ENCODE measurements at regions not wholly inside any gene's neighbourhood (a gene's known extent, or its start where the extent isn't known, plus 50 kb on each side); places are given as distances from the start of the nearest gene placed in this dataset.

DNA sequence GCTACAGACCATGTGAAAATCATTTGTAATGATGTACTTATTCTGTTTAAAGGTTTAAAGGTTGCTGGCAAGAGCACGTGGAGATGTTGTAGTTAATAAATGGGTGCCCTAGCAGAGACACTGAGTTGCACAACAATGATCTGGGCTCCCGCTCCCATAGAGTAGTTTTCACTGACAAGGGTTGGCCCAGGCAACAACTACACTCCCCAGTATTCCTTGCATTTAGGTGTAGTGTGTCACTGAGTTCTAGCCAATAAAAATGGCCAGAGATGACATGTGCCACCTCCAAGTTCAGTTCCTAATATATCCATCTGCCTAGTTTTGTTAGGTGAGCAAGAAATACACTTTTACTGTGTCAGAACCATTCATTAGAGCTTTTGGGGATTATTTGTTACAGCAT lies 392.1 kb upstream of the MTPN start:
- no peaks in the 10 kb centered on the region for H3K4me1 ChIP-seq (ENCODE audit: insufficient read depth, low read length)
- H3K14ac ChIP-seq (ENCODE audit: insufficient read depth, low read length) = no peak overlapping the region
- H2AFZ ChIP-seq (ENCODE audit: low read length) = no peak overlapping the region
- no peak for DNase-seq
- H3K56ac ChIP-seq (ENCODE audit: insufficient read length, low read depth, low read length) = no peak overlapping the region
- no peak overlapping the region for H4K91ac ChIP-seq (ENCODE audit: insufficient read length, low read depth, low read length)
- no peaks in the 10 kb centered on the region for H4K20me1 ChIP-seq (ENCODE audit: control insufficient read depth, insufficient read depth, insufficient read length)
- H2BK120ac ChIP-seq (ENCODE audit: low read depth, low read length, poor library complexity, severe bottlenecking) = no peak overlapping the region
- TF ChIP-seq, protein P1, sequence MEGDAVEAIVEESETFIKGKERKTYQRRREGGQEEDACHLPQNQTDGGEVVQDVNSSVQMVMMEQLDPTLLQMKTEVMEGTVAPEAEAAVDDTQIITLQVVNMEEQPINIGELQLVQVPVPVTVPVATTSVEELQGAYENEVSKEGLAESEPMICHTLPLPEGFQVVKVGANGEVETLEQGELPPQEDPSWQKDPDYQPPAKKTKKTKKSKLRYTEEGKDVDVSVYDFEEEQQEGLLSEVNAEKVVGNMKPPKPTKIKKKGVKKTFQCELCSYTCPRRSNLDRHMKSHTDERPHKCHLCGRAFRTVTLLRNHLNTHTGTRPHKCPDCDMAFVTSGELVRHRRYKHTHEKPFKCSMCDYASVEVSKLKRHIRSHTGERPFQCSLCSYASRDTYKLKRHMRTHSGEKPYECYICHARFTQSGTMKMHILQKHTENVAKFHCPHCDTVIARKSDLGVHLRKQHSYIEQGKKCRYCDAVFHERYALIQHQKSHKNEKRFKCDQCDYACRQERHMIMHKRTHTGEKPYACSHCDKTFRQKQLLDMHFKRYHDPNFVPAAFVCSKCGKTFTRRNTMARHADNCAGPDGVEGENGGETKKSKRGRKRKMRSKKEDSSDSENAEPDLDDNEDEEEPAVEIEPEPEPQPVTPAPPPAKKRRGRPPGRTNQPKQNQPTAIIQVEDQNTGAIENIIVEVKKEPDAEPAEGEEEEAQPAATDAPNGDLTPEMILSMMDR (conservative IDR thresholded peaks at IDR 0.05) = no peak
- H3K23me2 ChIP-seq (ENCODE audit: insufficient read length, low read depth, low read length, poor library complexity, severe bottlenecking) = no peaks in the 10 kb centered on the region
- H3K18ac ChIP-seq (ENCODE audit: insufficient read length, low read depth, low read length) = no peak overlapping the region
- no peaks in the 10 kb centered on the region for H3K9me3 ChIP-seq (ENCODE audit: control insufficient read depth, low read depth, low read length)
- no CpG with 5 or more reads among the region's 2 CpGs for WGBS (ENCODE audit: extremely low coverage, insufficient read length, low lambda C conversion rate)
- H3K4ac ChIP-seq (ENCODE audit: low read depth, low read length) = no peak overlapping the region
- H2BK15ac ChIP-seq (ENCODE audit: low read depth, low read length) = no peak overlapping the region
- no peak overlapping the region for H2AK5ac ChIP-seq (ENCODE audit: insufficient read length, low read length)
- H3K9me3 Mint-ChIP-seq = no peaks in the 10 kb centered on the region
- no peak overlapping the region for H3K23ac ChIP-seq (ENCODE audit: insufficient read length, low read depth, low read length)
- no peaks in the 10 kb centered on the region for H3K27me3 ChIP-seq (ENCODE audit: insufficient read depth, low read length)
- no peaks in the 10 kb centered on the region for H3K79me1 ChIP-seq (ENCODE audit: insufficient read depth, low read depth, low read length, poor library complexity, severe bottlenecking)
- no peaks in the 10 kb centered on the region for H3K27me3 Mint-ChIP-seq (ENCODE audit: low read depth)
- no peak overlapping the region for H3K9ac ChIP-seq (ENCODE audit: extremely low read depth, insufficient read length, low read length)
- H3K4me1 Mint-ChIP-seq = peaks cover 0 to 3% of the 10 kb centered on the region in 2 experiments; a peak in 1 of 4 replicates
- H2BK20ac ChIP-seq (ENCODE audit: low read depth, low read length, poor library complexity, severe bottlenecking) = no peak overlapping the region
- H3K79me2 ChIP-seq (ENCODE audit: insufficient read depth, low read length) = no peaks in the 10 kb centered on the region
- no peak overlapping the region for H2BK5ac ChIP-seq (ENCODE audit: insufficient read length, low read length)
- H3K27ac Mint-ChIP-seq = no peak overlapping the region
- no peak overlapping the region for H2BK12ac ChIP-seq (ENCODE audit: insufficient read length, low read depth, low read length)
- no peak overlapping the region for H3K4me2 ChIP-seq (ENCODE audit: insufficient read depth, insufficient read length, low read length)
- no peak overlapping the region for H3K4me3 Mint-ChIP-seq
- H3K27ac ChIP-seq (ENCODE audit: insufficient read length, low read depth, low read length) = no peak overlapping the region
- H4K8ac ChIP-seq (replicated peaks; ENCODE audit: insufficient read length, low read depth, low read length) = no peak overlapping the region
- no peak overlapping the region for H4K5ac ChIP-seq (ENCODE audit: insufficient read length, low read depth, low read length)
- H3T11ph ChIP-seq (ENCODE audit: low read length) = no peak overlapping the region
- no peaks in the 10 kb centered on the region for H3K36me3 Mint-ChIP-seq (ENCODE audit: insufficient read depth in 1 of 3, low read depth in 3 of 3)
